Stomach smooth muscle (tissue), 2 donors: ENCODE measurements at regions not wholly inside any gene's neighbourhood (a gene's known extent, or its start where the extent isn't known, plus 50 kb on each side); places are given as distances from the start of the nearest gene placed in this dataset.

Source experiments
- H3K27ac ChIP-seq: one replicate; pipeline ENCODE4 v1.7.0; 2013; ENCODE audit warnings: mild to moderate bottlenecking, low read length, inconsistent platforms
- H3K27me3 ChIP-seq, 2 donors: one replicate each; pipeline ENCODE4 v1.7.0; 2013; ENCODE audit warnings: low read length in 2 of 2; ENCODE audit not compliant: insufficient read depth in 2 of 2, control insufficient read depth in 1 of 2
- H3K36me3 ChIP-seq, 2 donors: one replicate each; pipeline ENCODE4 v1.7.0; 2013; ENCODE audit warnings: low read length in 2 of 2; ENCODE audit not compliant: control insufficient read depth in 2 of 2, insufficient read depth in 2 of 2
- H3K4me1 ChIP-seq: one replicate; pipeline ENCODE4 v1.7.0; 2013; ENCODE audit warnings: low read length; ENCODE audit not compliant: control insufficient read depth, insufficient read depth
- H3K4me3 ChIP-seq, 2 donors: one replicate each; pipeline ENCODE4 v1.7.0; 2013; ENCODE audit warnings: low read length in 2 of 2
- H3K9ac ChIP-seq, 2 donors: one replicate each; pipeline ENCODE4 v1.7.0; 2013; ENCODE audit warnings: low read length in 2 of 2, mild to moderate bottlenecking in 1 of 2
- H3K9me3 ChIP-seq, 2 donors: one replicate each; pipeline ENCODE4 v1.7.0; 2013; ENCODE audit warnings: low read length in 2 of 2; ENCODE audit not compliant: control insufficient read depth in 2 of 2
- donor health status: healthy.
- donor health status: Pancreatic carcinoma.

- Histone ChIP-seq H3K27ac (no peak overlapping the region), H3K36me3 (no peaks in the 10 kb centered on the region), H3K4me1 (no peaks in the 10 kb centered on the region), H3K9me3 (no peaks in the 10 kb centered on the region), H3K9ac (no peak overlapping the region), H3K27me3 (no peaks in the 10 kb centered on the region), H3K4me3 (peak overlapping the region in 1 of 2 donors; percentile 7)
Observed at GRCh38 chr3:174495311-174495710, 363.8 kb upstream of the NAALADL2 start.

DNA sequence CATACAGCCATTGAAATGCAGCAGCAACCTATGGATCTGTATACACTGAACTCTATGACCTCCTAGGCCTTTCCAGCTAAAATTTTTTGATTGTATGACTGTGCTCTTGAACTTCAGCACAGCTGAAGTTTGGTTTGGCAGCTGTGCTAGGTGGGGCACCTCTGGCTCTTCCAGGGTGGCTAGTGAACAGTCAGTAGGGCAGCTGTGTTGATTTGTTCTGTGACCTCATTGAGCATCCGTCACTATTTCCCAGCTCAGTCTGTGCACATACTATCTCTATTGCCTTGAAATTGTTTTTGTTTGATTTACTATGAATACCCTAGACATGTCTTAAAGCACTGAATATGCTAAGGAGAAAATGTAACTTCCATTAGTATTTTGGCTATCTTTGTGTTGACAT lies 363.2 kb upstream of the NAALADL2 start:
- H3K27ac ChIP-seq: no peak overlapping the region
- no peaks in the 10 kb centered on the region for H3K9me3 ChIP-seq
- H3K36me3 ChIP-seq: no peaks in the 10 kb centered on the region

DNA sequence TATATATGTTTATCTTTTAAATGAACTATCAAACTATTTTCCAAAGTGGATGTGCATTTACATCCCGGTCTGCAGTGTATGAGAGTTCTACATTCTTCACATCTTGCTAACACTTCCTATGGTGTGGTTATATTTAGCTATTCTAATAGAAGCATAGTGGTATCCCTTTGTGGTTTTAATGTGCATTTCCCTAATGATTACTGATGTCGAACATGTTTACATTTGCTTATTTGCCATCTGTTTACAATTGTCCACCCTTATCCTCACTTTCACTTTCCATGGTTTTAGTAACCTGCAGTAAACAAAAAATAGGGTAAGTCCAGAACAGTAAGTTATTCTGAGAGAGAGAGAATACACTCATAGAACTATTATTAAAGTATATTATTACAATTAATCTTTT lies 360.5 kb upstream of the NAALADL2 start:
- no peaks in the 10 kb centered on the region for H3K9me3 ChIP-seq
- H3K4me1 ChIP-seq: no peaks in the 10 kb centered on the region
- H3K9ac ChIP-seq: no peak overlapping the region
- no peaks in the 10 kb centered on the region for H3K27me3 ChIP-seq
- H3K36me3 ChIP-seq: no peaks in the 10 kb centered on the region
- H3K27ac ChIP-seq: no peak overlapping the region
- peak overlapping the region in 1 of 2 donors; percentile 8 for H3K4me3 ChIP-seq

More for the DNA sequence above, 363.2 kb upstream of the NAALADL2 start:
- H3K27me3 ChIP-seq: no peaks in the 10 kb centered on the region
- no peak overlapping the region for H3K9ac ChIP-seq
- H3K4me1 ChIP-seq: no peaks in the 10 kb centered on the region
- H3K4me3 ChIP-seq: no peak overlapping the region

- no peaks in the 10 kb centered on the region for H3K9me3 ChIP-seq
Observed at GRCh38 chr3:174505266-174505665, 353.9 kb upstream of the NAALADL2 start.

DNA sequence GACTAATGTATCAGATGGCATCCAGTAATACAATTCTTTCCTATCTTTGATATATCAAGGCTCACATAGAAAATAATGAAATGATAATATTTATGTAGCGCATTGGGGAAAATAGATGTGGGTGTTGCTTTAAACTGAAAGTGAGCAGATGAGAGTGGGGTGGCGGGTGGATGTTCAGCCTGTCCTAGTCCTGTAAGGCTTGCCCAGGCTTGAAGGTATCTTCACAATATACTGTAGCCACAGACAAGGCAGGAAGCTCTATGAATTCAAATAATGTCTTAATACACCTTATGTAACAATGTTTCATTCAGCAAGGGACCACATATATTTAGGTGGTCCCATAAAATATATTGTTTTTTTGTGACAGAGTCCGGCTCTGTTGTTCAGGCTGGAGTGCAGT lies 334.9 kb upstream of the NAALADL2 start:
- H3K4me3 ChIP-seq: no peak overlapping the region
- H3K9ac ChIP-seq: no peak overlapping the region
- no peaks in the 10 kb centered on the region for H3K27me3 ChIP-seq
- H3K27ac ChIP-seq: no peak overlapping the region
- H3K36me3 ChIP-seq: no peaks in the 10 kb centered on the region
- no peaks in the 10 kb centered on the region for H3K9me3 ChIP-seq
- no peaks in the 10 kb centered on the region for H3K4me1 ChIP-seq

More at GRCh38 chr3:174505266-174505665, 353.9 kb upstream of the NAALADL2 start:
- H3K36me3 ChIP-seq: no peaks in the 10 kb centered on the region
- H3K4me1 ChIP-seq: no peaks in the 10 kb centered on the region
- H3K27ac ChIP-seq: no peak overlapping the region
- H3K4me3 ChIP-seq: no peak overlapping the region
- no peaks in the 10 kb centered on the region for H3K27me3 ChIP-seq
- no peak overlapping the region for H3K9ac ChIP-seq

DNA sequence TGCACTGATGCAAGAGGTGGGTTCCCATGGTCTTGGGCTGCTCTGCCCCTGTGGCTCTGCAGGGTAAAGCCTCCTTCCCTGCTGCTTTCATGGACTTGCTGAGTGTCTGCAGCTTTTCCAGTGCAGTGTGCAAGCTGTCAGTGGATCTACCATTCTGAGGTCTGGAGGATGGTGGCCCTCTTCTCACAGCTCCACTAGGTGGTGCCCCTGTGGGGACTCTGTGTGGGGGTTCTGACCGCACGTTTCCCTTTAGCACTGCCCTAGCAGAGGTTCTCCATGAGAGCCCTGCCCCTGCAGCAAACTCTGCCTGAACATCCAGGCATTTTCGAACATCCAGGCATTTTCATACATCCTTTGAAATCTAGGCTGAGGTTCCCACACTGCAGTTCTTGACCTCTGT lies 329.8 kb upstream of the NAALADL2 start:
- Histone ChIP-seq H3K4me1 (no peaks in the 10 kb centered on the region), H3K4me3 (no peak overlapping the region), H3K27me3 (no peaks in the 10 kb centered on the region), H3K27ac (no peak overlapping the region), H3K36me3 (no peaks in the 10 kb centered on the region), H3K9ac (no peak overlapping the region), H3K9me3 (no peaks in the 10 kb centered on the region)

- H3K36me3 ChIP-seq: no peaks in the 10 kb centered on the region
- no peaks in the 10 kb centered on the region for H3K4me1 ChIP-seq
- H3K4me3 ChIP-seq: no peak overlapping the region
- H3K9ac ChIP-seq: no peak overlapping the region
- H3K27me3 ChIP-seq: no peaks in the 10 kb centered on the region
- H3K27ac ChIP-seq: no peak overlapping the region
- H3K9me3 ChIP-seq: no peaks in the 10 kb centered on the region
Observed at GRCh38 chr3:174531262-174531982, 327.7 kb upstream of the NAALADL2 start.

DNA sequence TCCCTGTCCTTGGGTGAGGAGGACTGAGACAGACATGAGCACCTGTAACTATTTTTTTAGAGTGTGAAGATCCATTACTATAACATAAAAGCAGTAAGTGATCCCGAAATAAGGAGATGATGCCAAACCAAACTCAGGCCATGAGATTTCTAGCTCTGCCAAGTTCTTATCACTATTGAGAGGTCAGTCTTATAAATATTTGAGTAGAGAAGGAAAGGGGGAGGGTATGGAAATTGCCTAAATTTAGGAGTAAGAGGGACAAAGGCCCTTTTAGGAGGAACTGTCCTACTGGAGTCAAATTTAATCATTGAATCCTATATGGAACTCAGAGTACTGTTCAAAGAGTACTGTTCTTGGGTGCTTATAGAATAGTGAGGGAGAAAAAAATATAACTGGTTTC lies 326.9 kb upstream of the NAALADL2 start:
- Histone ChIP-seq H3K4me1 (no peaks in the 10 kb centered on the region), H3K9me3 (no peaks in the 10 kb centered on the region), H3K36me3 (no peaks in the 10 kb centered on the region), H3K27me3 (no peaks in the 10 kb centered on the region), H3K4me3 (no peak overlapping the region), H3K9ac (no peak overlapping the region), H3K27ac (no peak overlapping the region)

GRCh38 chr3:174532776-174533175 lies 326.4 kb upstream of the NAALADL2 start:
- no peak overlapping the region for H3K4me3 ChIP-seq
- no peaks in the 10 kb centered on the region for H3K36me3 ChIP-seq
- H3K9ac ChIP-seq: no peak overlapping the region
- no peak overlapping the region for H3K27ac ChIP-seq
- H3K9me3 ChIP-seq: no peaks in the 10 kb centered on the region
- no peaks in the 10 kb centered on the region for H3K4me1 ChIP-seq
- H3K27me3 ChIP-seq: no peaks in the 10 kb centered on the region

GRCh38 chr3:174533286-174533685 lies 325.8 kb upstream of the NAALADL2 start:
- Histone ChIP-seq H3K4me3 (no peak overlapping the region), H3K9ac (no peak overlapping the region)

DNA sequence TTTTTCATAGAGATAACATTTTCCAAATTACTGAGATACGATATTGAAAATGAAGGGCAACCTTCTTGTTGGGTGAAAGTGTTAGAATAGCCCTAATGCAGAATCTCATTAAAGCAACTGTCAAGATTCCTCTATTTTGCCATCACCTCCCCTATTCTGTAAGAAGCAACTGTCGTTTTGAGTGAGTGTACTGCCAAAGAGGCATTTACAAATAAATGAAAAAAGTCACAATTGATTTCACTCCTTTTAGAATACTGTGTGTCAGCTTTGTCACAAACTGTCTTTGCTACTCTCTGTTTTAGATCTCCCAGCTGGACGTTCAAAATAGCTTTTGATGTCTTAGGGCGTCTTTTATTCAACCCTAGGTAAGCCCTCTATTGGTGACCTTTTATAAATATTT lies 322.8 kb upstream of the NAALADL2 start:
- Histone ChIP-seq H3K9ac (no peak overlapping the region), H3K36me3 (no peaks in the 10 kb centered on the region), H3K27ac (no peak overlapping the region), H3K4me1 (no peaks in the 10 kb centered on the region), H3K9me3 (no peaks in the 10 kb centered on the region), H3K27me3 (no peaks in the 10 kb centered on the region), H3K4me3 (no peak overlapping the region)

More at GRCh38 chr3:174533286-174533685, 325.8 kb upstream of the NAALADL2 start:
- Histone ChIP-seq H3K4me1 (no peaks in the 10 kb centered on the region), H3K36me3 (no peaks in the 10 kb centered on the region), H3K27me3 (no peaks in the 10 kb centered on the region), H3K27ac (no peak overlapping the region), H3K9me3 (no peaks in the 10 kb centered on the region)
